Stimulated activated CD4-positive, alpha-beta T cell treated with anti-CD3 and anti-CD28 coated beads, Interleukin-15, amount 100 ng/mL, for 24 hours (primary cell): ENCODE measurements at regions not wholly inside any gene's neighbourhood (a gene's known extent, or its start where the extent isn't known, plus 50 kb on each side); places are given as distances from the start of the nearest gene placed in this dataset.
"Not testable (repeated sequence)": the region's sequence is repeated elsewhere in the genome, so short reads cannot be mapped to it uniquely, and the experiment has no call there.

Experiments used
- DNase-seq: peaks from one replicate; pipeline ENCODE4 v3.0.0-alpha.2; 2020

DNA sequence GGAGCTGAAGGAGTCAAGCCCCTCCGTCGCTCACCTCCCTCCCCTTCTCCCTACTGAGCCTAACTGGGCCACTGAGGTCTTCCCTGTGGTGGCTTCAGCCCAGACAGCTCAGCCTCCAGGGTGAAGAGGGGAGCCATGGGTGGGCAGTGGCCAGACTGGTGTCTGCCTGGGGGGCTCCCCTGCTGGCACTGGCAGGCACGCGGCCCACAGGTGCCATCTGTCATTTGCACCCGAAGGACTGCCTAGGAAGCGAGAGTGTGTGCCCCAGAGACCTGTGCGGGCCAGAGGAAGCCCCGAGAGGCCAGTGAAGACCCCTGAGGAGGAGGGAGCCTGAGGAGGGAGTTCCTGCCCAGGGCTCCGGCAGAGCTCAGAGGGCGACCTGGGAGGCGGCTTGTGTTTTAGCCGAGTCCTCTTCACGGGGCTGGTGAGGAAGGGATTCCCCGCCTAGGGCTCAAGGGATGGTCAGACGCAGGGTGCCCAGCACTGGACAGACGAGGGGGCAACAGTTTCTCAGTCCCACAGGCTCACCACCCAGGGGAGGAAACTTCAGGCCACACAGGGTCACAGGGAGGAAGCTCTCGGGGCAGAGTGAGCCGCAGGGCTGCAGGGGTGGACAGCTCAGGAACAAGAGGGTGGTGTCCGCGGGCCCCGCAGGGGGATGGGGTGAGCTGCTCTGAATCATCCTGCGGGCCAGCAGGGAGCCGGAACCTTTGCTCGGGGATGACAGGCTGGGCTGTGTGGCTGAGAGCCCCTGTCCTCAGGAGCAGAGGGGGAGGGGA, 76.2 kb upstream of the PPP2R2D start:
- no peak for DNase-seq

DNA sequence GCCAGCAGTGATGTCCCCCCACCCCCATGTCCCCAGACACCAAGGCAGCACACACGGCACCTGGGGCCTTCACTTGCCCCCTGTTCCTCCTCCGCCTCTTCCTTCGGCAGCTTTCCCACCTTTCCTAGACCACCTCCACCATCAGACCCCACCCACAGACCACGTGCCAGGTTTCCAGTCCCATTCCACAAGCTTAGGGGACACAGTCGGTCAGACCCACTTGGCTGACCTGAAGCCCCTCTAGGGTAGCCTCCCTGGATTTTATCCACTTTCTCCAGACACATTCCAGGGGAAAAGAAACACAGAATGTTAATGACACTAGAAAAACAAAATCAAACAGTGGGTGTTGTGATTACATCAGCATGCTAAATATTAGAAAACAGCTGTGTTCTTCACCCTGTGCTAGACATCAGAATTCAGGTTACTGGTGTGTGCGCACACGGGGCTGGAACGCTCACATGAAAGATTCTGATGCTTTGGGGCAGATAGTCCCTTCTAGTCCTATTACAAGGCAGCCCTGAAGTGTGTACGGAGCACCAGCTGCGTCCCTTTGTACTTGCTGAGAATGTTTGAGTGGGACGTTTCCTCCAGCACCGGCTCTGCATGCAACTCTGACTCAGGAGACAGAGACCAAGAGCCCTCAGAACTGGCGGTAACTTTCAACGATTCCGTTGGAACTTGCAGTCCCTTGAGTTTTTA, 75.5 kb upstream of the PPP2R2D start:
- no peak for DNase-seq

DNA sequence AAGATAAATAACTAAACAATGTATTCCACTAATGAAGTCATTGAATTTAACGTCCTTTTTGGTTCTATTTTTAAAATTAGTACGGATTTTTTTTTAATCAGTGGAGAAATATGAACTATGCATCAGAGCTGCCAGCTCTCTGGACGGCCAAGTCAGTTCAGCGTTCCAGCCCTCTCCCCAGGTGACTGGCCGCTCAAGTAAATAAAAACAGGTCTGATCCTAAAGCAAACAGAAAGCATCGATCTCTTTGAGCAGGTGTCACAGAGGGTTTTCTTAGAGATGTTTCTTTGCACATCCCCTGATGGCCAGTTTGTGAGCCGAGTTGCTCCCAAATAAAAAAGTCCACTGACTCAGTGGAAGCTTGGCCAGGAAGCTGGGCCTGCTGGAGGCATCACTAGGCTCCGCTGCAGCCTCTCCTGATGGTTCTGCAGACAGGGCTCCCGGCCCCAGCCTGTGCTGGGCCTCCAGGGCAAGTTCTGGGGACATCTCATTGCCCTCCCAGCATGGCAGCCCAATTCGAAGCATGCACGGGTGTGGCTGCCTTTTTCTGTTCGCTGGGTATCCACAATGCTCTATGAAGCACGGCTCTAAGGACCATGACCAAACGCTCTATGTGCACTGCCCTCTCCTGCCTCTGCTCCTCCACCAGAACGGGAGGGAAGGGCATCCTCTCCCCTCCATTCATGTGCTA, 74.7 kb upstream of the PPP2R2D start:
- DNase-seq: no peak

DNA sequence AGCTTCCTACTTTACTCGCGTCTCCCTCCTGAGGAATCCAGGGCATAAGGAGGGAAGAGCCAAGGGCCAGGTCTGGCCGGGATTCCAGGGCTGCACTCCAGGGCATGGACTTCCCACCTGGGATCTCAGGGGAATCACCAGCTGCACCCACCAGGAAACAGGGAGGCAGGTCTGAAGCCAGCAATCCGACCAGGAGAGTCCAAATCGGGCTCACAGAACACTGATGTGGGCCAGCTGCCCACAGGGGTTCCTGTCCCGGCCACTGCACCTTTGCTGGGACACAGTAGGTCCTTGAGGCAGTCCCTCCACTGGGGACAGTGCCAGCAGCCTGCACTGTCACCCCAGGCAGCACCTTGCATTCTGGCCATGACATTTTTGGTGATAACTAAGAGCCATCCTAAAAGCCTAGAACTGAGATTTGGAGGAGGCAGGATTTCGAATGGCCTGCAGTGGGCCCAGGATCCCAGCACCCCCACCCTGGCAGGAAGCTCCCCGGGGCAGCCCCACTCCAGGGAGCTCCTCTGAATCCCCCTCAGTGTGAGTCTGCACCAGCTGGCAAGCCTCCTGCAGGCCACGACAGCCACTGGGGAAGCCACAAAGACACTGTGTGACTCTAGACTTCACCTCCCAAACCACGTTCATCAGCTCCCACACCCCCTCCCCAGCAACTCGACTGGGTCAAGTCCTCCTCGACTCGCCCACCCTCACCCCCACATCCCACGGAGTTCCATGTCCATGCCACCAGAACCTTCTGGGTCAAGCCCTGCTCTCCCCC, 71.5 kb upstream of the PPP2R2D start:
- DNase-seq: no peak

DNA sequence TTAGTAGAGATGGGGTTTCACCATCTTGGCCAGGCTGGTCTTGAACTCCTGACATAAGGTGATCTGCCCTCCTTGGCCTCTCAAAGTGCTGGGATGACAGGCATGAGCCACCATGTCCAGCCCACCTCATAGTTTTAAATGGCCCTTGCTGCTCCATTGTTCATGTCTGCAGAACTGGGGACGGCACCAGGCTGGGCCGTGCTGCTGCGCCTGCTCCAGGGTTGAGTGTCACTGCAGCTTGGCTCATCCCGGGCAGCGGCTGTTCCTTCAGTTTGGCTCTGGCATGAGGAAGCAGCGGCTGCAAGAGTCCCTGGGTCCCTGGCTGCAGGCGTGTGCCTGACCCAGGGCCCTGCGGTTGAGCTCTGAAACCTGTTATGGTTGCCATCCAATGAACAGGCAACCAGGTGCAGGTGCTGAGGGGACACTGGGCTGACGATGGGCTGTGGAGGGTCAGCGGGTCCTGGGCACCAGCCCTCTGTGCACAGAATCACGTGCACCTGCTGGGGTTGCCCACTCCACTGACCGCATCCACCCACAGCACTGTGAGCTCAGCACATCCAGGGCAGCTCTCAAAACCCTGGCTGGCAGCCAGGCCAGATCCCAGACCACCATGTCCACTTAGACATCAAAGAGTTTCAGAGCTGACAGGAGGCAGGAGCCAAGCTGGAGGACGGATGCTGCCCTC, 70.2 kb upstream of the PPP2R2D start:
- no peak for DNase-seq

DNA sequence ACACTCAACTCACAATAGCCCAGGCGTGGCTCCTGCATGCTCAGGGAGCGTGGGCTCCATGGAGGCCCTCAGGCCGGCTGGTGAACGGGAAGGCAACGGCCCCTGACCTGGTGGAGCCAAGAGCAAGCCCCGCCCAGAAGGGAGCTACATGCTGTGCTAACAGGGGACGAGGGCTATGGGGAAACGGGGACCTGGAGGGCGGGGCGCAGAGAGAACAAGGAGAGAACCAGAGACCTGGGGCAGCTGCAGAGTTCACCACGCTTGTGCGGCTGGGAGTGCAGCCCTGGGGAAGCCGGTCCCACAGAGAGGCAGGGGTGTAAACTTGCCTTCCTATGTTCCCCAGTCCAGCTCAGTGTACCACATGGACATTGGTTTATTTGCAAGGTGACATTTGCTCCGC, 69.2 kb upstream of the PPP2R2D start:
- no peak for DNase-seq

DNA sequence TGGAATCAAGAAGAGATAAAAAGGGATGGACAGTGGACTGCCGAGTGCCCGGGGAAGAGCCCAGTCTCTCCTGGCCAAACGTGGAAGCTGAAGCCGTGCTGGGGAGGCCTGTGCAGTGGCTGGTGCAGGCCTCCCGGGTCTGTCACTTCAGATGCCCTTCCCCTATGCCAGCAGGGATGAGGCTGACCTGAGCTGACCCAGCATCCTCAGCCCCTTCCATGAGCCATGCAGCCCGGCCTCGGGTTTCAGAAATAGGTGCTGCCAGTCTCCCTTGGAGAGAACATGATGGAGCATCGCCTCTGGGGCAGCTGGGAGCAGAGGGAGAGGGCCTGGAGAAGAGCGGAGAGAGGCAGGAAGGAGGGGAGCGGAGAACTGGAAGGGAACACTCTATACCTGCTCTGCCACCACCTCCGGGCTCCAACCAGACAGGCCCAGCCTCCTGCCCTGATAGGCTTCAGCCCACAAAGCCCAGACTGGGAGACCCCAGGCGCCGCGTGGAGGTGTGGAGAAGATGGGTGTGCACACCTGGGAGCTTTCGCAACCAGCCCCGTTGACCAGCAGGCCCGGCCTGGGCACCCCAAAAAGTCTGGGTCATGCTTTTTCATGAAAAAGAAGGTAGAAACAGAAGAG, 68.6 kb upstream of the PPP2R2D start:
- no peak for DNase-seq

DNA sequence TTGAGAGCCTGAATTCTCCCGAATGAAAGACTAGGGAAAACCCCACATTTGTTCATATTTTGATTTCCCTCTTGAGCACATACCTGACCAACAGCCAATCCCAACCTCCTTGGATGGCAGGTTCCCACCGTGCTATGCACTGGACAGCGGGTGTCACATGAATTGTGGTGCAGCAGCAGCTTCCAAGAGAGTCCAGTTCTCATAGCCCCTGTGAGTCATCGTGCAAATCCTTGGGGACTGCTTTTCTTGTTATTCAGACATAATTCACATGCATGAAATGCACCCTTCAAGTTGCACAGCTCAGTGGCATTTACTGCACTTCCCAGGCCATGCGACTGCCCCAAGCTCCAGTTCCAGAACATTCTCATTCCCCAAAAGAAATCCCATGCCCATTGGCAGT, 67.8 kb upstream of the PPP2R2D start:
- DNase-seq: no peak

DNA sequence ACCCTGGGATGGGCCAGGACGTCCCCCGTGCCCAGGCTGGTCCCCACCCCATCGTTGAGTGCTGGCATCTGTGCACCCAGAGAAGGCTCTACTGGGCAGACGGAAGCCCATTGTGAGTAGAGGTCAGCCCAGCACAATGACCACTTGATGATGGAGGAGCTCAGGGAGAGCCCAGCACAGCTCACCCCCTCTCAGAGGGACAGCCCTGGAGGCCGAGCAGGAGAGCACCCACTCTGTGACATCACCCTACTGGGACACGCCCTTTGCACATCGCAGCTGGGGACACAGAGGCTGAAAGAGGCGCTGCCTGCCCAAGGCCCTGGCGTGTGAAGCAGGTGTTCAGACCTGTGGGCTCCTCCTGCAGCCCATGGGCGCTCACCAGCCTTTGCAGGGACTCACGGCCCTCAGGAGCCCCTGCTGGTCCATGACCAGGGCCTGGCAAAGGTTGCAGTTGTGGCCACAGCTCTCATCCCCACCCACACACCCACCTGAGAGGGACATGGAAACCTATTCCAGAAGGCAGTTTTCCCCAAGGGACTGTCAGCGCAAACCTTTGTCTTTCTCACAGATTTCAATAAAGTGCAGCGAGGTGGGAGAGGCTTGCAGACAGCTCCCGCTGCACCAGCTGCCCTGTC, 67.2 kb upstream of the PPP2R2D start:
- DNase-seq: no peak

DNA sequence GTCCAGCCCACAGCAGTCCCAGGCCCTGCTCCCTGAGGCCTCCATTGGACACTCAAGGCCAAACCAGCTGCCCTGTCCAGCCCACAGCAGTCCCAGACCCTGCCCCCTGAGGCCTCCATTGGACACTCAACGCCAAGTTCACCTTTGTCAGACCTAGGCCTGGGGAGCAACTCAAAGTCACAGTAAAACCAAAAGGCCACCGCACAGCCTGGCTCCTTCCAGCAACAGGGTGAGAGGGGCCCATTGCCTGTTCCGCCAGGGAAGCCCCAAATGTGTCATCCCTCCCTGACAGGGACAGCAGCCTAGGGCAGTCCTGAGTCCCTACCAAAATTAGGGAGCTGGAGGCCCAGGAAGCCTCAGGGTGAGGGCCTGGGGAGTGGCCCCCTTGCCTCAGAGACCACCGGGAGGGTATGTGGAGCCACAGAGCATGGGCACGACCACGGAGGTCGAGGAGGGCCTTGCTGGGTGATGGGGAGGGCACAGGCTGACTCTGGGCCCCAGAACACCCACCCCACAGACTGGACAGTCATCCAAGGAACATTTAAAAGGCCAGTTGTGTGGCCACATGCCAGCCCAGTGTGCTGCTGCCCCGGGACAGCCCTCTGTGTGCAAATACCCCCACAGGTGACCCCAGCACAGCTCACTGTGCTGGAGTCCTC, 66.5 kb upstream of the PPP2R2D start:
- no peak for DNase-seq

DNA sequence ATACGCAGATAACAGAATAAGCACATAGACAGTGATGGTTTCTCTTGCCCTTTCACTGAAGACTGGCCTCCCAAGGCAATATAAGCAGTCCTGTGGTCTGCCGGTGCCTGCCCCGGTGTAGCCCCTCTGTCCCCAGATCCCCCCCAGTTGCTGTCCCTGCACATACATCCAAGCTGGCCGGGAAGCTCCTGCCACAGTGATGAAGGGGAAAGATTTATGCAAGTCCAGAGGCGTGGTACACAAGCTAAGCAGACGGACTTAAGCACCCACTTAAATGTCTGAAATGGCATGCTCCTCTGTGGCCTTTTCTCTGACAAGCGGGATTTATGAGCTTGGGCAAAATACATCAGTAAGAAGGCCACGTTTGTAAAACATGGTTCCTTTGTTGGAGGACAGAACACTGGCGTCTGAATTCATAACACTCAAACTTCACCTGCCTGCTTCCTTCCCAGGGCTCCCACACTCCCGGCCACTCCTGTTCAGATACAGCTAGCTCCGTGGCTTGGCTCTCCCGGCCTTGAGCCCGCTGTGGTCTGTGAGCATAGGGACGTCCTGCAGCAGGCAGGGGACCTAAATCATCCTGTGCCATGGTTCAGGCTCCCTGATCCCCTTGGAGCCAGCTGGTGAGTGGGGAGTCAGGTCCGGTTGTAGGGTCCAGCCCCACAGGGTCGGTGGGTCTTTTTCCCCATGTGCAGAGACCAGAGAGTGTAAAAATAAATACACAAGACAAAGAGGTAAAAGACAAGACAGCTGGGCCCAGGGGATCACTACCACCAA, 61.7 kb upstream of the PPP2R2D start:
- no peak for DNase-seq

DNA sequence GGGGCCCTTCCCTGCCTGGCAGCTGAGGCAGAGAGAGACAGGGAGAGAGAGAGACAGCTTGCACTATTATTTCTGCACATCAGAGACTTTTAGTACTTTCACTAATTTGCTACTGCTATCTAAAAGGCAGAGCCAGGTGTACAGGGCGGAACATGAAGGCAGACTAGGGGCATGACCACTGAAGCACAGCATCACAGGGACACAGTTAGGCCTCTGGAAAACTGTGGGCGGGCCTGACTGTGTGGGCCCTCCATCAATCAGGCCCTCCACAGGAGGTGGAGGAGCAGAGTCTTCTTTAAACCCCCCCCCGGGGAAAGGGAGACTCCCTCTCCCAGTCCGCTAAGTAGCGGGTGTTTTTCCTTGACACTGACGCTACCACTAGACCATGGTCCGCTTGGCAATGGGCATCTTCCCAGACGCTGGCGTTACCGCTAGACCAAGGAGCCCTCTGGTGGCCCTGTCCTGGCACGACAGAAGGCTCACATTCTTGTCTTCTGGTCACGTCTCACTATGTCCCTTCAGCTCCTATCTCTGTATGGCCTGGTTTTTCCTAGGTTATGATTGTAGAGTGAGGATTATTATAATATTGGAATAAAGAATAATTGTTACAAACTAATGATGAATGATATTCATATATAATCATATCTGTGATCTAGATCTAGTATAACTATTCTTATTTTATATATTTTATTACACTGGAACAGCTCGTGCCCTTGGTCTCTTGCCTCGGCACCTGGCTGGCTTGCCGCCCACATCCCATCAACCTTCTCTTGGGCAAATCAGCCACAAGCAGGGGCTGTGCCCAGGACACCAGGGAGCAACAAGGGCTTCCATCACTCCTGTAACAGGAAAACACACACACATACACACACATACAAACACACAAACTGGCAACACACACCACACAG, 60.7 kb upstream of the PPP2R2D start:
- not testable (repeated sequence) for DNase-seq

DNA sequence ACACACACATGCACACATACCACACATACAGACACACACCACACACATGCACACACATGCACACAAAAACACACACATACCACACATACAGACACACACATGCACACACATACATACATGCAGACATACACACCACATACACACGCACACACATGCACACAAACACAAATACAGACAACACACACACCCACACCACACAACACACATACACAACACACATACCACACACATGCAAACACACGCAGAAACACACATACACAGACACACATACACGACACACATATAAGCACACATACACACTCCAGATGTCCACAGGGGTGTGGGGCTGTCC, 60.1 kb upstream of the PPP2R2D start:
- no peak for DNase-seq

DNA sequence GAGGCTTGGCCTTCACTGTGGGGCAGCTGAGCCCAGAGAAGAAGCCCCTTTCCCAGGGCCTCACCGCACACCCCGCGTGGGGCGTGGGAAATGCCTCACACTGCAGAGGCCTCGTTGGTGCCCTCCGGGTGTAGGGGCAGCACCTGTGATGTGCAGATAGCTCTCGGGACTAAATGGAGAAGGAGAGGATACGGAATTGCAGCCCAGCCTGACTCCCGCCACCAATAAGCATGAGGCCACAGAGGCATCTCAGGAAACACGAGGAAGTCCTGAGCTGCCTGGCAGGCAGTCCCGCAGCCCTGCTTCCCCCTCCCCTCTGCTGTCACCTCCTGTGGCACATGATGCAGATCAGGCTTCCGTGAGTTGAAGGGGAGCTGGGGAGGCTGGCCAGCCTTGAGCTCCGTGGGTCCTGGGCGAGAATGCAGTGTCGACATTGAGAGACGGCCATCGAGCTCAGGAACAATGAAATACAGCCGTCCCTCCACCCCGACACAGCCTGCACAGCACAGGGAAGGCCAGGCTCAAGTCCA, 59.6 kb upstream of the PPP2R2D start:
- DNase-seq: no peak

DNA sequence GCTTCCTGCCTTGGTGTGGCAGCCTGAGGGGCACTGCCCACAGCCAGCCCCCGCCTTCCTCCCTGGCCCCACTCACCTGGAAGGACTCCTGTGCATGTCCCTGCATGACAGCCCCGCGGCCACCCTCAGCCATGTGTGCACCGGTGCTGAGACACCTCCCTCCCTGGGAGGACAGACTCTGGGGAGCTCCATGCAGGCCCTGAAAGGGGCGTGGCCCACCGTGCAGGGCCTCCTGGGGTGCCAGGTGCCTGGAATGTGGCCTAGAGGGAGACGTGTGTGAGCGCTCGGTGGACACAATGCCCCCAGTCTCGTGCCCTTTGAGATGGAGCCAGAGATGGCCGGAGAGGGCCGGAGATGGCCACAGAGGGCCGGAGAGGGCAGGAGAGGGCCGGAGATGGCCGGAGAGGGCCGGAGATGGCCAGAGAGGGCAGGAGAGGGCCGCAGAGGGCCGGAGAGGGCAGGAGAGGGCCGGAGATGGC, 59.1 kb upstream of the PPP2R2D start:
- no peak for DNase-seq

DNA sequence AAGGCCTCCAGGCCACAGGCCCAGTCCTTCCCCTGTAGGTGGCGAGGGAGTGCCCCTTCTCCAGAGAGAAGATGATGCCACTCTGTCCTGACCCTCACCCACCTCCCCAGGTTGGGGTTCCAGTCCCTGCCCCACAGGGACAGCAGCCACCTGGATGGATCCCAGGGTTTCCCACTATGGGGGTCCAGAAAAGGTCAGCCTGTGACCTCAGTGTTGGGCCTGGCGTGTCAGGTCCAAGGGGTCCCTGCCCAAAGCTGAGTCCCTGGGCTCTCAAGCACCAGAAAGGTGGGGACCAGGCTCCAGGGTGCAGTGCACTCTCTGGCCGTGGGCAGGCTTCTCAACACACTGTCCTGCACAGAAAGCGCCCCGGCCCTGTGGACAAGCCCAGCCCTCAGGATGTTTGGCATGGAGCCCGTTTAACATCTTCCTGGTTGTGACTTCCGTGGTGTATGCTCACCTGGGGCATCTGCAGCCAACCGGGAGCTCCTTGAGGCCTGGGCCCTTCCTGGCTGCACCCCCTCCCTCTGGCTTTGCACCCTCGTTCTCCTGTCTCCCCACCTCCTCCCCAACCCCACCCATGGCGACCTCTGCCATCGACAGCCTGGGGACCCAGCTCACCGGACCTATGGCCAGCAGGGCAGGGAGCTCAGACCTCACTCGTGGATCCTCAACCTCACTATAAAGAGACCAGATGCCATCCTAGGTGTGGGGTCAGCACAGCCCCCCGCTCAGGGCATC, 58.3 kb upstream of the PPP2R2D start:
- no peak for DNase-seq

DNA sequence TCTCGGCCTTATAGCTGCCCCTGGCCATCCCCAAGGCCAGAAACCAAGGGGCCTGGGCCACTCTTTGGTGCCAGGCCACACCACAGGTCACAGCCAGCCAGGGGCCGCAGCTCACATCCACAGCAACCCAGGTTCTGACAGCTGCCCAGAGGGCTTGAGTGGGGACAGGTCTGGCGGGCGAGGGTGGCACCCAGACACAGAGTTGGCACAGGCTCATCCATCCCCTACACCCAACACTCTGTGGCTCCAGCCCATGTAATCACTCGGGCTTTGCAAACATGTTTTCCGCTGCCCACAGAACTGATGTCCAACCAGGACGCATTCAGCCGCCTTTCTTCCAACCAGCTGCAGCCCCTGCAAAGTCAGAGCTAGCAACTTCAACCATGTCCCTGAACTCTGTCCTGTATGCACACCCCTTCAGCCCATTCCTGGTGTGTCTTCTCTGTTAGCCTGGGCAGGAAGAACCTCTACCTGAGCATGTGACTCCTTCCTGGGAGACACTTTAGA, 57.7 kb upstream of the PPP2R2D start:
- DNase-seq: no peak

DNA sequence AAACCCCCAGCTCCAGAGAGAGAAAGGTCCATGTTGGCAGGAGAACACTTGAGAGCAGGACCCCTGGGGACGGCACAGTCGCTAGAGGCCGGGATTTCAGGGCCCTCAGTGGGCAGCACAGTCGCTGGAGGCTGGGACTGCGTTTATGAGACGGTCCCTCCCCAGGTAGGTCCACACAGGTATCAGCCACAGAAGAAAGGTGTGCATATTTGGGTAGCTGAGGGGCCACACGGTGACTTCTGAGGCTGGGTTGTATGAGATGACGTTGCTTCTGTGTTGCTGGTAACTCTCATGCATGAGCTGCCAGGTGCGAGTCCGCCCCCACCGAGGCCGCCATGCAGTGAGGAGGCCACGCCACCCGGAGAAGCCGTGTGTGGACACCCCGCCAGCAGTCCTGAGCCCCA, 56.9 kb upstream of the PPP2R2D start:
- DNase-seq: no peak
